ENCODE measurements at regions not wholly inside any gene's neighbourhood (a gene's known extent, or its start where the extent isn't known, plus 50 kb on each side); places are given as distances from the start of the nearest gene placed in this dataset.

GRCh38 chr4:71639380-71639779, 144.5 kb downstream of the GC start:
- in situ Hi-C loops (cut with MboI) (no loop called here), intact Hi-C loops (cut with micrococcal nuclease) (no loop called here)
- Histone ChIP-seq H4K20me1 (replicated peaks; ENCODE audit: control insufficient read depth, insufficient read depth, low read length) (no peaks in the 10 kb centered on the region), H3K36me3 (ENCODE audit: control insufficient read depth, insufficient read depth, low read length) (no peaks in the 10 kb centered on the region), H3K4me1 (replicated peaks in 1 of 2; ENCODE audit: control insufficient read depth in 2 of 2, insufficient read depth in 2 of 2, low read length in 2 of 2) (no peaks in the 10 kb centered on the region), H3K4me2 (ENCODE audit: insufficient read depth, low read length) (no peak overlapping the region), H3K27ac (ENCODE audit: extremely low read depth, low read depth, low read length) (no peak overlapping the region), H3K9me3 (replicated peaks; ENCODE audit: control insufficient read depth, insufficient read depth, low read depth, low read length) (no peaks in the 10 kb centered on the region), H3K27me3 (ENCODE audit: control insufficient read depth in 2 of 2, insufficient read depth in 2 of 2, low read length in 2 of 2) (no peaks in the 10 kb centered on the region), H3K79me2 (ENCODE audit: control insufficient read depth, insufficient read depth, low read length) (no peaks in the 10 kb centered on the region), H3K9me1 (ENCODE audit: control insufficient read depth, insufficient read depth, low read length) (no peaks in the 10 kb centered on the region), H3K9ac (ENCODE audit: insufficient read depth in 1 of 2, low read depth in 2 of 2, low read length in 2 of 2) (no peak overlapping the region), H3K4me3 (no peak overlapping the region), H2AFZ (ENCODE audit: low read depth, low read length) (no peak overlapping the region)
- FAIRE-seq (no peak), ATAC-seq (no peak), DNase-seq (ENCODE audit: extremely low read depth in 1 of 4, low spot score in 3 of 4) (peak in 1 of 4 experiments; percentile 0)
- CTCF ChIA-PET (ENCODE audit: low intra/inter-chr PET ratio): no interaction called here
- POLR2A ChIA-PET: no interaction called here
- no peak for TF ChIP-seq ATF7 (IDR thresholded peaks at IDR 0.05)
- no peak for TF ChIP-seq FOXK1 (CRISPR knock-in tag; IDR thresholded peaks at IDR 0.05; ENCODE audit: borderline replicate concordance)
- no peak for TF ChIP-seq RAD51 (IDR thresholded peaks at IDR 0.05; ENCODE audit: borderline replicate concordance, low read depth)
- BruUV-seq (replicated peaks): no TSS peak
- 0% methylated on average over 2 of the region's 2 CpGs for WGBS (ENCODE audit: insufficient coverage, low coverage, missing lambda C conversion rate)

GRCh38 chr4:71635139-71635748, 148.6 kb downstream of the GC start:
- BruUV-seq (replicated peaks): no TSS peak
- no peak for FAIRE-seq
- H3K4me2 ChIP-seq (ENCODE audit: insufficient read depth, low read length): no peak overlapping the region

More at GRCh38 chr4:71635139-71635748, 148.6 kb downstream of the GC start:
- no peaks in the 10 kb centered on the region for H4K20me1 ChIP-seq (replicated peaks; ENCODE audit: control insufficient read depth, insufficient read depth, low read length)
- no peaks in the 10 kb centered on the region for H3K79me2 ChIP-seq (ENCODE audit: control insufficient read depth, insufficient read depth, low read length)
- ChIA-PET POLR2A (no interaction called here), CTCF (ENCODE audit: low intra/inter-chr PET ratio) (no interaction called here)
- H3K27me3 ChIP-seq (ENCODE audit: control insufficient read depth in 2 of 2, insufficient read depth in 2 of 2, low read length in 2 of 2): no peaks in the 10 kb centered on the region
- in situ Hi-C loops (cut with MboI) (no loop called here), intact Hi-C loops (cut with micrococcal nuclease) (no loop called here)
- H3K36me3 ChIP-seq (ENCODE audit: control insufficient read depth, insufficient read depth, low read length): no peaks in the 10 kb centered on the region
- H3K4me1 ChIP-seq (replicated peaks in 1 of 2; ENCODE audit: control insufficient read depth in 2 of 2, insufficient read depth in 2 of 2, low read length in 2 of 2): no peaks in the 10 kb centered on the region
- 0% methylated on average over 1 of the region's 1 CpG for WGBS (ENCODE audit: insufficient coverage, low coverage, missing lambda C conversion rate)
- ATAC-seq (no peak), DNase-seq (ENCODE audit: extremely low read depth in 1 of 4, low spot score in 3 of 4) (no peak)
- no peak overlapping the region for H3K9ac ChIP-seq (ENCODE audit: insufficient read depth in 1 of 2, low read depth in 2 of 2, low read length in 2 of 2)
- H3K27ac ChIP-seq (ENCODE audit: extremely low read depth, low read depth, low read length): no peak overlapping the region
- H2AFZ ChIP-seq (ENCODE audit: low read depth, low read length): no peak overlapping the region
- TF ChIP-seq XRCC3 (IDR thresholded peaks at IDR 0.05) (no peak), RUNX1 (IDR thresholded peaks at IDR 0.05; ENCODE audit: low read depth) (no peak), CREBBP (IDR thresholded peaks at IDR 0.05; ENCODE audit: low read depth, low read length) (no peak), SNAPC5 (CRISPR knock-in tag; IDR thresholded peaks at IDR 0.05) (no peak), TAL1 (IDR thresholded peaks at IDR 0.05) (no peak), NR2C1 (IDR thresholded peaks at IDR 0.05) (no peak), NR2C1 (tag; IDR thresholded peaks at IDR 0.05) (no peak), ZKSCAN8 (CRISPR knock-in tag; IDR thresholded peaks at IDR 0.05) (no peak), USF1 (CRISPR knock-in tag; IDR thresholded peaks at IDR 0.05) (no peak), NR1H2 (CRISPR knock-in tag; IDR thresholded peaks at IDR 0.05) (no peak), ZNF212 (CRISPR knock-in tag; IDR thresholded peaks at IDR 0.05) (no peak), KLF13 (tag; IDR thresholded peaks at IDR 0.05; ENCODE audit: borderline replicate concordance, low read depth) (no peak), ZNF589 (CRISPR knock-in tag; IDR thresholded peaks at IDR 0.05; ENCODE audit: low read depth) (no peak)
- no peaks in the 10 kb centered on the region for H3K9me1 ChIP-seq (ENCODE audit: control insufficient read depth, insufficient read depth, low read length)
- H3K4me3 ChIP-seq: no peak overlapping the region
- H3K9me3 ChIP-seq (replicated peaks; ENCODE audit: control insufficient read depth, insufficient read depth, low read depth, low read length): no peaks in the 10 kb centered on the region
